ENCODE measurements at regions not wholly inside any gene's neighbourhood (a gene's known extent, or its start where the extent isn't known, plus 50 kb on each side); places are given as distances from the start of the nearest gene placed in this dataset.
"Not testable (repeated sequence)": the region's sequence is repeated elsewhere in the genome, so short reads cannot be mapped to it uniquely, and the experiment has no call there.

GRCh38 chr21:19034041-19034440 is 630.5 kb upstream of the TMPRSS15 start:
- Mint-ChIP-seq H3K36me3 (ENCODE audit: low read depth) (no peaks in the 10 kb centered on the region), H3K27ac (no peak overlapping the region), H3K4me3 (no peak overlapping the region), H3K4me1 (no peaks in the 10 kb centered on the region), H3K27me3 (no peaks in the 10 kb centered on the region)
- DNase-seq (no peak), ATAC-seq (no peak)
- H3K9me3 ChIP-seq (ENCODE audit: control insufficient read depth, low read length, poor library complexity, severe bottlenecking) = no peaks in the 10 kb centered on the region

GRCh38 chr21:19034560-19034959 is 631.0 kb upstream of the TMPRSS15 start:
- Mint-ChIP-seq H3K27ac (no peak overlapping the region), H3K4me3 (no peak overlapping the region), H3K27me3 (no peaks in the 10 kb centered on the region), H3K4me1 (no peaks in the 10 kb centered on the region), H3K36me3 (ENCODE audit: low read depth) (no peaks in the 10 kb centered on the region)
- no peak for ATAC-seq
- no peaks in the 10 kb centered on the region for H3K9me3 ChIP-seq (ENCODE audit: control insufficient read depth, low read length, poor library complexity, severe bottlenecking)
- DNase-seq = no peak

GRCh38 chr21:19045876-19046275 is 642.3 kb upstream of the TMPRSS15 start:
- no peak for DNase-seq
- H3K9me3 ChIP-seq (ENCODE audit: control insufficient read depth, low read length, poor library complexity, severe bottlenecking) = no peaks in the 10 kb centered on the region
- no peak for ATAC-seq
- no peak overlapping the region for H3K27ac Mint-ChIP-seq
- H3K4me1 Mint-ChIP-seq = no peaks in the 10 kb centered on the region
- no peak overlapping the region for H3K4me3 Mint-ChIP-seq
- no peaks in the 10 kb centered on the region for H3K36me3 Mint-ChIP-seq (ENCODE audit: low read depth)
- H3K27me3 Mint-ChIP-seq = no peaks in the 10 kb centered on the region

GRCh38 chr21:19048098-19048672 is 644.6 kb upstream of the TMPRSS15 start:
- Mint-ChIP-seq H3K27me3 (no peaks in the 10 kb centered on the region), H3K36me3 (ENCODE audit: low read depth) (no peaks in the 10 kb centered on the region), H3K27ac (no peak overlapping the region), H3K4me1 (no peaks in the 10 kb centered on the region), H3K4me3 (no peak overlapping the region)
- DNase-seq (no peak), ATAC-seq (no peak)
- H3K9me3 ChIP-seq (ENCODE audit: control insufficient read depth, low read length, poor library complexity, severe bottlenecking) = no peaks in the 10 kb centered on the region

- H3K9me3 ChIP-seq (ENCODE audit: control insufficient read depth, low read length, poor library complexity, severe bottlenecking) = no peaks in the 10 kb centered on the region
- no peaks in the 10 kb centered on the region for H3K27me3 Mint-ChIP-seq
- H3K4me3 Mint-ChIP-seq = no peak overlapping the region
- DNase-seq = no peak
- no peaks in the 10 kb centered on the region for H3K4me1 Mint-ChIP-seq
- no peaks in the 10 kb centered on the region for H3K36me3 Mint-ChIP-seq (ENCODE audit: low read depth)
- no peak overlapping the region for H3K27ac Mint-ChIP-seq
- no peak for ATAC-seq
Observed at GRCh38 chr21:19049567-19049966, 646.0 kb upstream of the TMPRSS15 start.

GRCh38 chr21:19065164-19065563 is 661.6 kb upstream of the TMPRSS15 start:
- ATAC-seq = no peak
- no peak for DNase-seq
- Mint-ChIP-seq H3K27me3 (no peaks in the 10 kb centered on the region), H3K27ac (no peak overlapping the region), H3K36me3 (ENCODE audit: low read depth) (no peaks in the 10 kb centered on the region), H3K4me1 (no peaks in the 10 kb centered on the region), H3K4me3 (no peak overlapping the region)
- H3K9me3 ChIP-seq (ENCODE audit: control insufficient read depth, low read length, poor library complexity, severe bottlenecking) = no peaks in the 10 kb centered on the region

- H3K27me3 Mint-ChIP-seq = no peaks in the 10 kb centered on the region
- no peak overlapping the region for H3K4me3 Mint-ChIP-seq
- H3K9me3 ChIP-seq (ENCODE audit: control insufficient read depth, low read length, poor library complexity, severe bottlenecking) = no peaks in the 10 kb centered on the region
- DNase-seq = no peak
- H3K36me3 Mint-ChIP-seq (ENCODE audit: low read depth) = no peaks in the 10 kb centered on the region
- ATAC-seq = no peak
- no peaks in the 10 kb centered on the region for H3K4me1 Mint-ChIP-seq
- no peak overlapping the region for H3K27ac Mint-ChIP-seq
Observed at GRCh38 chr21:19076031-19076430, 672.4 kb upstream of the TMPRSS15 start.

GRCh38 chr21:19109694-19110093 is 706.1 kb upstream of the TMPRSS15 start:
- DNase-seq = no peak
- H3K27ac Mint-ChIP-seq = no peak overlapping the region

GRCh38 chr21:19119259-19119658 is 715.7 kb upstream of the TMPRSS15 start:
- ATAC-seq; DNase-seq; H3K4me3 Mint-ChIP-seq; H3K27me3 Mint-ChIP-seq; H3K36me3 Mint-ChIP-seq (ENCODE audit: low read depth); H3K27ac Mint-ChIP-seq; H3K9me3 ChIP-seq (ENCODE audit: control insufficient read depth, low read length, poor library complexity, severe bottlenecking); H3K4me1 Mint-ChIP-seq: not testable (repeated sequence)

More at GRCh38 chr21:19109694-19110093, 706.1 kb upstream of the TMPRSS15 start:
- no peak for ATAC-seq
- no peaks in the 10 kb centered on the region for H3K9me3 ChIP-seq (ENCODE audit: control insufficient read depth, low read length, poor library complexity, severe bottlenecking)
- Mint-ChIP-seq H3K27me3 (no peaks in the 10 kb centered on the region), H3K36me3 (ENCODE audit: low read depth) (no peaks in the 10 kb centered on the region), H3K4me3 (no peak overlapping the region), H3K4me1 (no peaks in the 10 kb centered on the region)

- no peak overlapping the region for H3K4me3 Mint-ChIP-seq
- DNase-seq = no peak
- H3K4me1 Mint-ChIP-seq = no peaks in the 10 kb centered on the region
- H3K27me3 Mint-ChIP-seq = no peaks in the 10 kb centered on the region
- H3K36me3 Mint-ChIP-seq (ENCODE audit: low read depth) = no peaks in the 10 kb centered on the region
- H3K27ac Mint-ChIP-seq = no peak overlapping the region
- peaks cover 3% of the 10 kb centered on the region for H3K9me3 ChIP-seq (ENCODE audit: control insufficient read depth, low read length, poor library complexity, severe bottlenecking)
- no peak for ATAC-seq
Observed at GRCh38 chr21:19120591-19120990, 717.0 kb upstream of the TMPRSS15 start.

- Mint-ChIP-seq H3K27me3 (no peaks in the 10 kb centered on the region), H3K36me3 (ENCODE audit: low read depth) (no peaks in the 10 kb centered on the region), H3K4me3 (no peak overlapping the region), H3K27ac (no peak overlapping the region), H3K4me1 (no peaks in the 10 kb centered on the region)
- peaks cover 3% of the 10 kb centered on the region for H3K9me3 ChIP-seq (ENCODE audit: control insufficient read depth, low read length, poor library complexity, severe bottlenecking)
- DNase-seq (no peak), ATAC-seq (no peak)
Observed at GRCh38 chr21:19122356-19122755, 718.8 kb upstream of the TMPRSS15 start.

GRCh38 chr21:19123053-19123452 is 719.5 kb upstream of the TMPRSS15 start:
- Mint-ChIP-seq H3K36me3 (ENCODE audit: low read depth) (no peaks in the 10 kb centered on the region), H3K27me3 (no peaks in the 10 kb centered on the region), H3K27ac (no peak overlapping the region), H3K4me3 (no peak overlapping the region), H3K4me1 (no peaks in the 10 kb centered on the region)
- no peak for ATAC-seq
- DNase-seq = no peak
- H3K9me3 ChIP-seq (ENCODE audit: control insufficient read depth, low read length, poor library complexity, severe bottlenecking) = peaks cover 3% of the 10 kb centered on the region

- Mint-ChIP-seq H3K27ac (no peak overlapping the region), H3K4me1 (no peaks in the 10 kb centered on the region), H3K36me3 (ENCODE audit: low read depth) (no peaks in the 10 kb centered on the region), H3K4me3 (no peak overlapping the region), H3K27me3 (no peaks in the 10 kb centered on the region)
- no peak for ATAC-seq
- H3K9me3 ChIP-seq (ENCODE audit: control insufficient read depth, low read length, poor library complexity, severe bottlenecking) = no peaks in the 10 kb centered on the region
- DNase-seq = no peak
Observed at GRCh38 chr21:19123525-19123924, 719.9 kb upstream of the TMPRSS15 start.

- Mint-ChIP-seq H3K4me3 (no peak overlapping the region), H3K36me3 (ENCODE audit: low read depth) (no peaks in the 10 kb centered on the region), H3K27me3 (no peaks in the 10 kb centered on the region), H3K27ac (no peak overlapping the region), H3K4me1 (no peaks in the 10 kb centered on the region)
- ATAC-seq (no peak), DNase-seq (no peak)
- H3K9me3 ChIP-seq (ENCODE audit: control insufficient read depth, low read length, poor library complexity, severe bottlenecking) = no peaks in the 10 kb centered on the region
Observed at GRCh38 chr21:19124691-19125090, 721.1 kb upstream of the TMPRSS15 start.
